Gastroesophageal sphincter (tissue), 4 donors: ENCODE measurements at regions not wholly inside any gene's neighbourhood (a gene's known extent, or its start where the extent isn't known, plus 50 kb on each side); places are given as distances from the start of the nearest gene placed in this dataset.

ENCODE experiments used
- ATAC-seq: fragments of 150-250 bp; one replicate; pipeline ENCODE4 v1.9.1; 2016; ENCODE audit warnings: mild to moderate bottlenecking, moderate library complexity
- H3K27ac ChIP-seq, 4 donors: fragments of 200-600 bp; sonication (generic) in 3 of 4; 1 replicate in 3 of 4; 2 replicates in 1 of 4; pipeline ENCODE4 v1.5.1; 2016 to 2019
- H3K27me3 ChIP-seq: fragments of 200-600 bp; sonication (generic); one replicate; pipeline ENCODE4 v1.5.1; 2019
- H3K36me3 ChIP-seq, 2 donors: fragments of 200-600 bp; sonication (generic); one replicate each; pipeline ENCODE4 v1.5.1; 2019; ENCODE audit warnings: control low read depth in 1 of 2
- H3K4me1 ChIP-seq, 3 donors: fragments of 200-600 bp; sonication (generic); 1 replicate in 2 of 3; 2 replicates in 1 of 3; pipeline ENCODE4 v1.5.1; 2016 to 2019; ENCODE audit warnings: control low read depth in 2 of 3
- H3K4me3 ChIP-seq, 2 donors: fragments of 200-600 bp; sonication (generic); one replicate each; pipeline ENCODE4 v1.5.1; 2019; ENCODE audit warnings: mild to moderate bottlenecking in 1 of 2, moderate library complexity in 1 of 2
- H3K9me3 ChIP-seq, 3 donors: fragments of 200-600 bp; sonication (generic); one replicate each; pipeline ENCODE4 v1.5.1; 2017 to 2019; ENCODE audit warnings: control low read depth in 2 of 3
- CTCF ChIP-seq, 4 experiments: fragments of 200-600 bp in 2 of 4; fragments of 450-650 bp in 2 of 4; sonication (generic) in 1 of 4; IDR thresholded peaks; one replicate each; pipeline ENCODE4 v1.5.1; 2017 to 2019; ENCODE audit warnings: antibody characterized with exemption in 4 of 4, mild to moderate bottlenecking in 2 of 4, moderate library complexity in 2 of 4
- EP300 ChIP-seq: sonication (generic); formaldehyde crosslinking; IDR thresholded peaks from one replicate; pipeline ENCODE4 v1.6.1; 2017; ENCODE audit warnings: antibody characterized with exemption, mild to moderate bottlenecking
- POLR2A ChIP-seq, 2 donors: fragments of 450-650 bp; IDR thresholded peaks; one replicate each; pipeline ENCODE4 v1.6.1; 2017; ENCODE audit warnings: antibody characterized with exemption in 2 of 2, mild to moderate bottlenecking in 2 of 2, moderate library complexity in 1 of 2
- POLR2AphosphoS5 ChIP-seq: sonication (generic); formaldehyde crosslinking; IDR thresholded peaks from one replicate; pipeline ENCODE4 v1.6.1; 2017; ENCODE audit warnings: antibody characterized with exemption
- WGBS, 2 donors: methylation state at CpG; one replicate each; pipeline ENCODE4 v1.1.5; 2018; ENCODE audit warnings: low coverage in 1 of 2; 5-methylcytosine and 5-hydroxymethylcytosine counted together

- no peaks in the 10 kb centered on the region for H3K36me3 ChIP-seq
- H3K9me3 ChIP-seq, result no peaks in the 10 kb centered on the region
- ATAC-seq, result no peak
- H3K4me3 ChIP-seq, result no peak overlapping the region
- TF ChIP-seq EP300 (no peak), POLR2AphosphoS5 (no peak)
- no peaks in the 10 kb centered on the region for H3K27me3 ChIP-seq
- no peaks in the 10 kb centered on the region for H3K4me1 ChIP-seq
- WGBS, 2 donors, result 54 to 82% methylated on average over 3 of the region's 3 CpGs
- H3K27ac ChIP-seq, result no peak overlapping the region
Measured at GRCh38 chr6:24997905-24998304, 62.1 kb upstream of the RIPOR2 start.

GRCh38 chr6:25002326-25003091 is 66.7 kb upstream of the RIPOR2 start:
- Histone ChIP-seq H3K27ac (no peak overlapping the region), H3K4me3 (no peak overlapping the region), H3K4me1 (peaks cover 0 to 3% (median 0%) of the 10 kb centered on the region in 3 donors), H3K27me3 (no peaks in the 10 kb centered on the region), H3K9me3 (no peaks in the 10 kb centered on the region), H3K36me3 (no peaks in the 10 kb centered on the region)
- 51 to 69% methylated on average over 9 to 11 of the region's 11 CpGs for WGBS, 2 donors
- no peak for ATAC-seq
- TF ChIP-seq POLR2AphosphoS5 (no peak), POLR2A (IDR thresholded peaks at IDR 0.05) (no peak), EP300 (no peak), CTCF (IDR thresholded peaks at IDR 0.05) (no peak)

GRCh38 chr6:25004357-25004756 is 68.6 kb upstream of the RIPOR2 start:
- 20 to 75% methylated on average over 1 to 2 of the region's 2 CpGs for WGBS, 2 donors
- H3K27me3 ChIP-seq, result no peaks in the 10 kb centered on the region
- no peak overlapping the region for H3K4me3 ChIP-seq
- peaks cover 0 to 3% (median 0%) of the 10 kb centered on the region in 3 donors for H3K4me1 ChIP-seq
- no peak for ATAC-seq
- no peak overlapping the region for H3K27ac ChIP-seq
- no peaks in the 10 kb centered on the region for H3K9me3 ChIP-seq
- no peaks in the 10 kb centered on the region for H3K36me3 ChIP-seq
- TF ChIP-seq EP300 (no peak), POLR2A (IDR thresholded peaks at IDR 0.05) (no peak), CTCF (IDR thresholded peaks at IDR 0.05) (no peak), POLR2AphosphoS5 (no peak)

- Histone ChIP-seq H3K4me1 (peaks cover 0 to 3% (median 0%) of the 10 kb centered on the region in 3 donors), H3K27me3 (no peaks in the 10 kb centered on the region), H3K4me3 (no peak overlapping the region), H3K27ac (no peak overlapping the region), H3K36me3 (no peaks in the 10 kb centered on the region), H3K9me3 (no peaks in the 10 kb centered on the region)
- no peak for ATAC-seq
- WGBS, 2 donors, result 67 to 100% methylated on average over 3 to 4 of the region's 4 CpGs
- TF ChIP-seq POLR2A (IDR thresholded peaks at IDR 0.05), result no peak
Measured at GRCh38 chr6:25005010-25005409, 69.2 kb upstream of the RIPOR2 start.

GRCh38 chr6:25006075-25006474 is 70.3 kb upstream of the RIPOR2 start:
- no peaks in the 10 kb centered on the region for H3K27me3 ChIP-seq
- H3K9me3 ChIP-seq, result no peaks in the 10 kb centered on the region
- peak overlapping the region in 3 of 4 donors; percentile 51 to 54 (median 52) for H3K27ac ChIP-seq
- 74 to 100% methylated on average over 1 of the region's 1 CpG for WGBS, 2 donors
- ATAC-seq, result no peak
- TF ChIP-seq CTCF (IDR thresholded peaks at IDR 0.05) (no peak), POLR2A (IDR thresholded peaks at IDR 0.05) (no peak)
- no peak overlapping the region for H3K4me3 ChIP-seq
- H3K36me3 ChIP-seq, result no peaks in the 10 kb centered on the region
- peaks cover 0 to 3% (median 0%) of the 10 kb centered on the region in 3 donors for H3K4me1 ChIP-seq

- H3K36me3 ChIP-seq, result no peaks in the 10 kb centered on the region
- peaks cover 0 to 3% (median 0%) of the 10 kb centered on the region in 3 donors for H3K4me1 ChIP-seq
- no peak overlapping the region for H3K4me3 ChIP-seq
- H3K27ac ChIP-seq, result peak overlapping the region; percentile 39 to 68 (median 63)
- H3K9me3 ChIP-seq, result no peaks in the 10 kb centered on the region
- TF ChIP-seq POLR2AphosphoS5, result peak; percentile 72
- TF ChIP-seq EP300, result no peak
- no peak for TF ChIP-seq CTCF (IDR thresholded peaks at IDR 0.05)
- TF ChIP-seq POLR2A (IDR thresholded peaks at IDR 0.05), result no peak
- peak; percentile 88 for ATAC-seq
- H3K27me3 ChIP-seq, result no peaks in the 10 kb centered on the region
- 34 to 57% methylated on average over 2 of the region's 3 CpGs for WGBS, 2 donors
Measured at GRCh38 chr6:25006565-25007001, 70.8 kb upstream of the RIPOR2 start.
